Cardiac muscle cell (in vitro differentiated cells and primary cell): ENCODE measurements at regions not wholly inside any gene's neighbourhood (a gene's known extent, or its start where the extent isn't known, plus 50 kb on each side); places are given as distances from the start of the nearest gene placed in this dataset.
A peak's percentile ranks its signal among the peaks of the same experiment; 100 is the strongest.
"Not testable (repeated sequence)": the region's sequence is repeated elsewhere in the genome, so short reads cannot be mapped to it uniquely, and the experiment has no call there.

ENCODE experiments used
- DNase-seq, 2 donors: peaks; one replicate each; pipeline versions ENCODE4 v3.0.0 to v3.0.0-alpha.2; 2010 to 2017; ENCODE audit warnings: low read depth in 1 of 2, low spot score in 1 of 2
- H3K27ac ChIP-seq: fragments of 200-600 bp; sonication (generic); 2 replicates; pipeline ENCODE4 v1.5.1; 2016
- H3K27me3 ChIP-seq: fragments of 200-600 bp; sonication (generic); 2 replicates; pipeline ENCODE4 v1.6.0; 2016; ENCODE audit warnings: control low read depth
- H3K36me3 ChIP-seq: fragments of 200-600 bp; sonication (generic); 2 replicates; pipeline ENCODE4 v1.5.1; 2016; ENCODE audit warnings: control low read depth
- H3K4me1 ChIP-seq: fragments of 200-600 bp; sonication (generic); 2 replicates; pipeline ENCODE4 v1.8.1; 2017; ENCODE audit warnings: low read depth, mild to moderate bottlenecking, mixed run types
- H3K4me3 ChIP-seq: fragments of 200-600 bp; sonication (generic); 2 replicates; pipeline ENCODE4 v1.5.1; 2016; ENCODE audit warnings: mild to moderate bottlenecking
- H3K9me3 ChIP-seq: fragments of 200-600 bp; sonication (generic); 2 replicates; pipeline ENCODE4 v1.5.1; 2017; ENCODE audit warnings: low read depth, mild to moderate bottlenecking, control low read depth
- CTCF ChIP-seq: IDR thresholded peaks from 2 replicates; pipeline ENCODE4 v1.5.1; 2012; ENCODE audit warnings: low read depth, mild to moderate bottlenecking, low read length

- Histone ChIP-seq H3K4me1 (peaks cover 5% of the 10 kb centered on the region), H3K27ac (no peak overlapping the region), H3K4me3 (no peak overlapping the region), H3K36me3 (no peaks in the 10 kb centered on the region), H3K27me3 (no peaks in the 10 kb centered on the region), H3K9me3 (no peaks in the 10 kb centered on the region)
- TF ChIP-seq CTCF = no peak
- DNase-seq = peak in 1 of 2 donors; percentile 59
These were observed 126.8 kb upstream of the FAM20C start for GRCh38 chr7:65554-65953.

GRCh38 chr7:66296-66695 is 126.1 kb upstream of the FAM20C start:
- H3K4me3 ChIP-seq = no peak overlapping the region
- H3K9me3 ChIP-seq = no peaks in the 10 kb centered on the region
- H3K4me1 ChIP-seq = peaks cover 5% of the 10 kb centered on the region
- TF ChIP-seq CTCF = no peak
- H3K27me3 ChIP-seq = no peaks in the 10 kb centered on the region
- no peak overlapping the region for H3K27ac ChIP-seq
- no peaks in the 10 kb centered on the region for H3K36me3 ChIP-seq
- DNase-seq = no peak

- Histone ChIP-seq H3K4me1 (peaks cover 5% of the 10 kb centered on the region), H3K27ac (no peak overlapping the region), H3K9me3 (no peaks in the 10 kb centered on the region), H3K36me3 (no peaks in the 10 kb centered on the region), H3K4me3 (no peak overlapping the region), H3K27me3 (no peaks in the 10 kb centered on the region)
- no peak for DNase-seq
- TF ChIP-seq CTCF = no peak
These were observed 125.6 kb upstream of the FAM20C start for GRCh38 chr7:66741-67140.

DNA sequence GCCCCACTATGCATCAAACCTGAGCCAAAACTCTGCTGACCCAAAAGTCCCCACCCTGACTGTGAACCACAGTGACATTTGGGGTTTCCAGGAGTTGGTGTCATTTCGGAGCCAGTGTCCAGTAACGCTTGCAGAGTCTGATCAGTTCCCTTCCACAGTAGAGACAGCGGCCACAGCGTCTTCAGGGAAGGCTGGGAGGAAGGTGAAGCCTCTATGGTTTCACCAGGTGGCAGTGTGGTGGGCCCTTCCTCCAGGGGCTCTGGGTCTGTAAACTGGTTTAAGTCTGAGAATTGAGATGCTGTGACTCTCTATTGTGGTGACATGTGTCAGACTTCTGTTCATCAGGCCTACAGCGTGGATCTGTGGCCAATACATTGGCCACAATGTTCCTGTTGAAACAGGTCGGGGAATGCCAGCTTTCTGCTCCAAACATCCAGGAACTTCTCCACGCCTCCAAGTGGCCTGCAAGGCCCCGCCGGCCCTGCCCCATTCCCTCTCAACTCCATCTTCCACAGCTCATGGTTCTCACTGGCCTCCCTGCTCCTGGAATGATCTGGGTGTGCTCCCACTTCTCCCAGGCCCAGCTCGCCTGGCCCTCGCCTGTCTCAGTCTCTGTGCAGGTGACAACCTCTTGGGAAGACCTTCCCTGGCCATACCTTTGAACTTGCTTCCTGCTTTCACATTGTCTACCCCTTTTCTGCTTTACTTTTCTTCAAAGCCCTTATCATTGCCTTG is 124.5 kb upstream of the FAM20C start:
- Histone ChIP-seq H3K36me3 (no peaks in the 10 kb centered on the region), H3K27ac (no peak overlapping the region), H3K4me1 (peaks cover 5% of the 10 kb centered on the region), H3K27me3 (no peaks in the 10 kb centered on the region), H3K9me3 (no peaks in the 10 kb centered on the region), H3K4me3 (no peak overlapping the region)
- no peak for DNase-seq
- TF ChIP-seq CTCF = no peak

- DNase-seq = peak in 1 of 2 donors; percentile 79
- H3K4me3 ChIP-seq = no peak overlapping the region
- no peaks in the 10 kb centered on the region for H3K9me3 ChIP-seq
- H3K27me3 ChIP-seq = no peaks in the 10 kb centered on the region
- TF ChIP-seq CTCF = peak; percentile 28
- H3K27ac ChIP-seq = no peak overlapping the region
- peaks cover 5% of the 10 kb centered on the region for H3K4me1 ChIP-seq
- no peaks in the 10 kb centered on the region for H3K36me3 ChIP-seq
These were observed 123.7 kb upstream of the FAM20C start for GRCh38 chr7:68629-69028.

GRCh38 chr7:69052-69451 is 123.3 kb upstream of the FAM20C start:
- H3K27ac ChIP-seq, H3K9me3 ChIP-seq, H3K27me3 ChIP-seq, DNase-seq, H3K36me3 ChIP-seq, H3K4me1 ChIP-seq, H3K4me3 ChIP-seq: not testable (repeated sequence)

- not testable (repeated sequence) for H3K27me3 ChIP-seq, H3K4me3 ChIP-seq, DNase-seq, H3K9me3 ChIP-seq, H3K27ac ChIP-seq, H3K36me3 ChIP-seq, H3K4me1 ChIP-seq
These were observed 122.8 kb upstream of the FAM20C start for GRCh38 chr7:69499-70123.

- DNase-seq, H3K9me3 ChIP-seq, H3K4me3 ChIP-seq, H3K36me3 ChIP-seq, H3K4me1 ChIP-seq, H3K27me3 ChIP-seq, H3K27ac ChIP-seq: not testable (repeated sequence)
These were observed 122.2 kb upstream of the FAM20C start for GRCh38 chr7:70207-70606.

- not testable (repeated sequence) for H3K9me3 ChIP-seq, H3K36me3 ChIP-seq, H3K27me3 ChIP-seq, H3K4me3 ChIP-seq, H3K4me1 ChIP-seq, H3K27ac ChIP-seq
- DNase-seq = peak in 1 of 2 donors; percentile 90
These were observed 121.4 kb upstream of the FAM20C start for GRCh38 chr7:70989-71388.
